GM12874 (cell line): ENCODE measurements at regions not wholly inside any gene's neighbourhood (a gene's known extent, or its start where the extent isn't known, plus 50 kb on each side); places are given as distances from the start of the nearest gene placed in this dataset.

ENCODE experiments used
- TF ChIP-seq, protein P1 (sequence below): IDR thresholded peaks from 2 replicates; pipeline ENCODE4 v1.5.1; 2011; ENCODE audit warnings: low read depth, mild to moderate bottlenecking, control low read depth, low read length, moderate library complexity; ENCODE audit not compliant: insufficient read depth

- TF ChIP-seq, protein P1, sequence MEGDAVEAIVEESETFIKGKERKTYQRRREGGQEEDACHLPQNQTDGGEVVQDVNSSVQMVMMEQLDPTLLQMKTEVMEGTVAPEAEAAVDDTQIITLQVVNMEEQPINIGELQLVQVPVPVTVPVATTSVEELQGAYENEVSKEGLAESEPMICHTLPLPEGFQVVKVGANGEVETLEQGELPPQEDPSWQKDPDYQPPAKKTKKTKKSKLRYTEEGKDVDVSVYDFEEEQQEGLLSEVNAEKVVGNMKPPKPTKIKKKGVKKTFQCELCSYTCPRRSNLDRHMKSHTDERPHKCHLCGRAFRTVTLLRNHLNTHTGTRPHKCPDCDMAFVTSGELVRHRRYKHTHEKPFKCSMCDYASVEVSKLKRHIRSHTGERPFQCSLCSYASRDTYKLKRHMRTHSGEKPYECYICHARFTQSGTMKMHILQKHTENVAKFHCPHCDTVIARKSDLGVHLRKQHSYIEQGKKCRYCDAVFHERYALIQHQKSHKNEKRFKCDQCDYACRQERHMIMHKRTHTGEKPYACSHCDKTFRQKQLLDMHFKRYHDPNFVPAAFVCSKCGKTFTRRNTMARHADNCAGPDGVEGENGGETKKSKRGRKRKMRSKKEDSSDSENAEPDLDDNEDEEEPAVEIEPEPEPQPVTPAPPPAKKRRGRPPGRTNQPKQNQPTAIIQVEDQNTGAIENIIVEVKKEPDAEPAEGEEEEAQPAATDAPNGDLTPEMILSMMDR, result no peak
Measured at GRCh38 chrX:155767051-155767875, 113.9 kb upstream of the VAMP7 start.

GRCh38 chrX:155766321-155766720, 114.8 kb upstream of the VAMP7 start:
- TF ChIP-seq, protein P1, result no peak

- TF ChIP-seq, protein P1, result no peak
Measured at GRCh38 chrX:155761185-155761584, 120.0 kb upstream of the VAMP7 start.

DNA sequence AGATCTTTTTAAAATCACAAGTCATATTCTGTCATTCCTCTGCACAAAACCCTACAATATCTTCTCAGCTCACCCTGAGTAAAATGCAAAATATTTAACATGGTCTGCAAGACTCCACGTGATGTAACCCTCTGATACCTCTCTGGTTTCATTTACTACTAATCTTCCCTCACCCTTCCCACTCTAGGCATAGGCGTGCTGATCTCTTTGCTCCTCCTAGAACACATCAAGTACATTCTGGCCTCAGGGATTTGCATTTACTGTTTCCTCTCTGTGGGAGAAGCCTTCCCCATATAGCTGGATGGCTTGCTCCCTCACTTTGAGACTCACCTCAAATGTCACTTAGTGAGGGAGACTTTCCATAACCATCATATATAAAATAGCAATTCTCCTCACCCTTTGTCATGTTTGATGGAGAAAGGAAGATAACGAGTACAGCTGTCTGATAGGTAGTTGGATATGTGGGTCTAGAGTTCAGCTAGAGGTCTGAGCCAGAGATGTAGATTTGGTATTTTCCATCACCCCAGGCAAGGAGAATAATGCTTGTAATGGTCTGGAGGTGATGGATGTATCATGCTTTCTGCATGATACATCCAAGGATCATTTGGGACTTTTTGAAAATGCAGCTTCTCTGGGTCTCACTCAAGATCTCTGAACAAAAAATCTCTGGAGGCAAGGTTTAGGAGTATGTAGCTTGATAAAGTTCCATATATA, 123.9 kb upstream of the VAMP7 start:
- TF ChIP-seq, protein P1, result no peak

DNA sequence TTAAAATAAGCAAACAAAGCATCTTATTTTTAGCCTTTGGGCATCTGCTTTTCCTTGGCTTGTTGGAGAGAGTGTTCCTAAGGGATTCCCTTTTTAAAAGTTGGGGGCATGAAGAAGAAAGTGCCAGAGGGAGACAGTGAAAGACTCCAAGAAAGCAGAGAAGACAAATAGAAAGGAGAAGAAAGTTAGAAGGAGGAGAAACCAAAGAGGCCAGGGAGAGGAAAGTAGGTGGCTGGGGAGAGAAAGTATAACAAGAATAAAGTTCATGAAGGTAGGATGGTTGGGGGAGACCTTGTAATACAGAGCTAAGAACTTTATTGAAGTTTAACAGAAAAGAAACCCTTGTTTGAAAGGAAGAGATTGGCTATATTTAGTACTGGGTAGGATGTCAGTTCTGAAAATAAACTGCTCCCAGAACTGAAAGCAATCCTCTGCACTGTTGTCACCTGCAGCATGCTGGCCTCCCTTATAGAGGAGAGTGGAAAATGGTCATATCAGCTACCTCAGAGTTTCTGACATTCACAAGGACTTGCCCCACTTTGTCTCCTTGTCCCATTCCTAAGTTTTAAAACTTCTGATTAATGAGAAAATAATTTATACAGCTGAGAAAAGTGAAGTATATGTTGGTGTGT, 125.3 kb upstream of the VAMP7 start:
- TF ChIP-seq, protein P1, result no peak

GRCh38 chrX:155751131-155751530, 130.0 kb upstream of the VAMP7 start:
- TF ChIP-seq, protein P1, result no peak

DNA sequence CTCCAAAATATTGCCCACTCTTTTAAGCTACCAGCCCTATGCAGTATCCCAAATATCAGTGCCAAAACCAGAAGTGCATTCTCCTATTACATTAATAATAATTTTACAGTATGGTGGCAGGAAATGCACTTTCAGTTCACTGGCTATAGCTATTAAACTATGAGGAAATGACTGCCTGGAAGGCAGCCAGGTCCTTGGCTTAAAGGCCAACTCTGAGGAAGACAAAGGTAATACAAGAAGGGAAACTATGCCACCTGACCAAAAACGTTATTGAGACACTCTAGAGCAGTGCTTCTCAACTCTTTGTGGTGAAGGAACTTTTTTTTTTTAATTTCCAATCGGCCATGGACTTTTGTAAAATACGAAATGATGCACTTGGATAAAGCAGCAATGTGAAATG, 133.6 kb upstream of the VAMP7 start:
- TF ChIP-seq, protein P1, result no peak
